B cell (primary cell): ENCODE measurements at regions not wholly inside any gene's neighbourhood (a gene's known extent, or its start where the extent isn't known, plus 50 kb on each side); places are given as distances from the start of the nearest gene placed in this dataset.
"Not testable (repeated sequence)": the region's sequence is repeated elsewhere in the genome, so short reads cannot be mapped to it uniquely, and the experiment has no call there.

Experiments
- ATAC-seq: fragments of 200-7000 bp; cut with Tn5 transposase; one replicate; pipeline ENCODE4 v1.10.0; 2021; ENCODE audit warnings: low read depth, mild to moderate bottlenecking, moderate number of reproducible peaks, moderate library complexity
- CTCF ChIA-PET: fragments of 350-600 bp; sonication (Branson Sonifier 250); formaldehyde crosslinking; loops from one replicate; lab custom pipeline; 2021; ENCODE audit warnings: antibody characterized with exemption, inconsistent platforms; lab: Charles Lee
- POLR2A ChIA-PET: fragments of 350-600 bp; sonication (Branson Sonifier 250); formaldehyde crosslinking; loops from one replicate; lab custom pipeline; 2021; ENCODE audit warnings: antibody characterized with exemption; lab: Charles Lee
- DNase-seq: peaks from one replicate; pipeline ENCODE4 v3.0.0; 2013
- H2AFZ ChIP-seq: 2 replicates; pipeline ENCODE4 v1.6.1; 2012; ENCODE audit warnings: mild to moderate bottlenecking, low read depth, low read length; ENCODE audit not compliant: insufficient read depth, poor library complexity, severe bottlenecking
- H3K27ac ChIP-seq, 2 donors: 1 replicate in 1 of 2; 2 replicates in 1 of 2; pipeline ENCODE4 v1.5.1; 2012 to 2013; ENCODE audit warnings: low read length in 2 of 2, mild to moderate bottlenecking in 2 of 2, moderate library complexity in 1 of 2
- H3K27me3 ChIP-seq, 4 experiments: fragments of 200-600 bp in 1 of 4; sonication (generic) in 1 of 4; replicated peaks in 1 of 4; 1 replicate in 2 of 4; 2 replicates in 2 of 4; pipeline versions ENCODE4 v1.6.1 to v1.7.0; 2013 to 2016; ENCODE audit warnings: low read length in 3 of 4, mild to moderate bottlenecking in 2 of 4, mixed read lengths in 1 of 4, moderate library complexity in 1 of 4; ENCODE audit not compliant: insufficient read depth in 4 of 4, control insufficient read depth in 3 of 4; ENCODE audit errors: control extremely low read depth in 1 of 4
- H3K36me3 ChIP-seq, 2 experiments: replicated peaks in 1 of 2; 1 replicate in 1 of 2; 2 replicates in 1 of 2; pipeline versions ENCODE4 v1.6.1 to v1.7.1; 2013; ENCODE audit warnings: low read length in 1 of 2; ENCODE audit not compliant: insufficient read depth in 2 of 2, control insufficient read depth in 1 of 2; ENCODE audit errors: control extremely low read depth in 1 of 2, extremely low read depth in 1 of 2
- H3K4me1 ChIP-seq, 2 donors: fragments of 200-600 bp in 1 of 2; sonication (generic) in 1 of 2; 1 replicate in 1 of 2; 2 replicates in 1 of 2; pipeline versions ENCODE4 v1.5.1 to v1.6.1; 2013 to 2017; ENCODE audit warnings: low read length in 2 of 2; ENCODE audit not compliant: control insufficient read depth in 2 of 2, insufficient read depth in 2 of 2
- H3K4me2 ChIP-seq: replicated peaks from 2 replicates; pipeline ENCODE3; 2012; ENCODE audit warnings: mild to moderate bottlenecking, low read depth, low read length; ENCODE audit not compliant: poor library complexity, severe bottlenecking
- H3K4me3 ChIP-seq, 5 experiments: fragments of 200-600 bp in 1 of 5; sonication (generic) in 1 of 5; 1 replicate in 3 of 5; 2 replicates in 2 of 5; pipeline versions ENCODE4 v1.5.1 to v1.7.0; 2011 to 2016; ENCODE audit warnings: low read length in 4 of 5, mild to moderate bottlenecking in 4 of 5, low read depth in 2 of 5, control low read depth in 1 of 5, moderate library complexity in 1 of 5; ENCODE audit not compliant: insufficient read depth in 1 of 5; ENCODE audit errors: control extremely low read depth in 1 of 5, extremely low read depth in 1 of 5
- H3K79me2 ChIP-seq: fragments of 200-600 bp; sonication (generic); one replicate; pipeline ENCODE4 v1.6.0; 2016; ENCODE audit warnings: low read length; ENCODE audit not compliant: control insufficient read depth, insufficient read depth
- H3K9ac ChIP-seq: fragments of 200-600 bp; sonication (generic); 2 replicates; pipeline ENCODE4 v1.6.1; 2017; ENCODE audit warnings: mild to moderate bottlenecking, low read length, moderate library complexity
- H3K9me3 ChIP-seq, 3 donors: one replicate each; pipeline versions ENCODE4 v1.6.1 to v1.7.1; 2013; ENCODE audit warnings: low read length in 2 of 3; ENCODE audit not compliant: control insufficient read depth in 2 of 3, insufficient read depth in 1 of 3; ENCODE audit errors: control extremely low read depth in 1 of 3
- H4K20me1 ChIP-seq: 2 replicates; pipeline ENCODE4 v1.6.0; 2012; ENCODE audit warnings: mild to moderate bottlenecking, low read length; ENCODE audit not compliant: insufficient read depth, control insufficient read depth, poor library complexity, severe bottlenecking
- H3K27ac Mint-ChIP-seq: one replicate; pipeline ENCODE4 v1.8.0; 2021; ENCODE audit warnings: mixed read lengths
- H3K27me3 Mint-ChIP-seq: one replicate; pipeline ENCODE4 v1.8.0; 2021; ENCODE audit warnings: mixed read lengths
- H3K4me1 Mint-ChIP-seq: one replicate; pipeline ENCODE4 v1.8.0; 2021; ENCODE audit warnings: mixed read lengths
- H3K4me3 Mint-ChIP-seq: one replicate; pipeline ENCODE4 v1.8.0; 2021; ENCODE audit warnings: mixed read lengths
- H3K9me3 Mint-ChIP-seq: one replicate; pipeline ENCODE4 v1.8.0; 2022; ENCODE audit warnings: mixed read lengths; ENCODE audit not compliant: insufficient read depth
- EZH2 ChIP-seq: IDR thresholded peaks from 2 replicates; pipeline ENCODE4 v1.6.1; 2012; ENCODE audit warnings: borderline replicate concordance, low read depth, mild to moderate bottlenecking, moderate library complexity, low read length; ENCODE audit not compliant: insufficient read depth, poor library complexity, severe bottlenecking
- WGBS: methylation state at CpG from one replicate; pipeline ENCODE4 v1.1.5; 2013; ENCODE audit warnings: missing lambda C conversion rate; ENCODE audit not compliant: insufficient coverage; 5-methylcytosine and 5-hydroxymethylcytosine counted together
- intact Hi-C: fragments of 100-400 bp; cut with micrococcal nuclease; formaldehyde crosslinking; loops from one replicate; pipeline ENCODE4 v1.10.0; 2022
- TF ChIP-seq, protein P1 (sequence below): fragments of 200-600 bp; IDR thresholded peaks from one replicate; pipeline ENCODE4 v1.8.0; 2022; ENCODE audit warnings: antibody characterized with exemption, mild to moderate bottlenecking

GRCh38 chr5:156223547-156223946 lies 103.4 kb upstream of the SGCD start:
- intact Hi-C loops, result no loop called here
- H3K4me1 ChIP-seq, result no peaks in the 10 kb centered on the region
- H2AFZ ChIP-seq, result no peak overlapping the region
- ChIA-PET CTCF (no interaction called here), POLR2A (no interaction called here)
- no peak overlapping the region for H3K27ac ChIP-seq
- no peak overlapping the region for H3K4me2 ChIP-seq
- no peak overlapping the region for H3K4me3 Mint-ChIP-seq
- DNase-seq (no peak), ATAC-seq (no peak)
- H3K79me2 ChIP-seq, result no peaks in the 10 kb centered on the region
- no peaks in the 10 kb centered on the region for H3K36me3 ChIP-seq
- H3K27me3 Mint-ChIP-seq, result no peaks in the 10 kb centered on the region
- no peaks in the 10 kb centered on the region for H3K9me3 ChIP-seq
- WGBS, result 70% methylated on average over 3 of the region's 3 CpGs
- H3K9me3 Mint-ChIP-seq, result peaks cover 2% of the 10 kb centered on the region
- H3K4me1 Mint-ChIP-seq, result no peaks in the 10 kb centered on the region
- H3K27ac Mint-ChIP-seq, result no peak overlapping the region
- TF ChIP-seq EZH2, result no peak
- TF ChIP-seq, protein P1, sequence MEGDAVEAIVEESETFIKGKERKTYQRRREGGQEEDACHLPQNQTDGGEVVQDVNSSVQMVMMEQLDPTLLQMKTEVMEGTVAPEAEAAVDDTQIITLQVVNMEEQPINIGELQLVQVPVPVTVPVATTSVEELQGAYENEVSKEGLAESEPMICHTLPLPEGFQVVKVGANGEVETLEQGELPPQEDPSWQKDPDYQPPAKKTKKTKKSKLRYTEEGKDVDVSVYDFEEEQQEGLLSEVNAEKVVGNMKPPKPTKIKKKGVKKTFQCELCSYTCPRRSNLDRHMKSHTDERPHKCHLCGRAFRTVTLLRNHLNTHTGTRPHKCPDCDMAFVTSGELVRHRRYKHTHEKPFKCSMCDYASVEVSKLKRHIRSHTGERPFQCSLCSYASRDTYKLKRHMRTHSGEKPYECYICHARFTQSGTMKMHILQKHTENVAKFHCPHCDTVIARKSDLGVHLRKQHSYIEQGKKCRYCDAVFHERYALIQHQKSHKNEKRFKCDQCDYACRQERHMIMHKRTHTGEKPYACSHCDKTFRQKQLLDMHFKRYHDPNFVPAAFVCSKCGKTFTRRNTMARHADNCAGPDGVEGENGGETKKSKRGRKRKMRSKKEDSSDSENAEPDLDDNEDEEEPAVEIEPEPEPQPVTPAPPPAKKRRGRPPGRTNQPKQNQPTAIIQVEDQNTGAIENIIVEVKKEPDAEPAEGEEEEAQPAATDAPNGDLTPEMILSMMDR, result no peak
- no peak overlapping the region for H3K9ac ChIP-seq
- H3K4me3 ChIP-seq, result no peak overlapping the region
- no peaks in the 10 kb centered on the region for H3K27me3 ChIP-seq
- H4K20me1 ChIP-seq, result no peaks in the 10 kb centered on the region

- H3K36me3 ChIP-seq, H3K27ac ChIP-seq, H4K20me1 ChIP-seq, DNase-seq, H2AFZ ChIP-seq, H3K4me3 Mint-ChIP-seq, H3K79me2 ChIP-seq, intact Hi-C loops, H3K27ac Mint-ChIP-seq, H3K4me2 ChIP-seq, H3K4me1 ChIP-seq, H3K4me3 ChIP-seq, CTCF ChIA-PET, H3K27me3 Mint-ChIP-seq, H3K4me1 Mint-ChIP-seq, H3K9me3 ChIP-seq, ATAC-seq, H3K9me3 Mint-ChIP-seq, H3K9ac ChIP-seq, H3K27me3 ChIP-seq, POLR2A ChIA-PET: not testable (repeated sequence)
- WGBS, result no CpG with 5 or more reads among the region's 1 CpG
Observed at GRCh38 chr5:156226485-156226884, 100.5 kb upstream of the SGCD start.
